Suppressor macrophage treated with lipopolysaccharide for 4 hours (primary cell): ENCODE measurements at regions not wholly inside any gene's neighbourhood (a gene's known extent, or its start where the extent isn't known, plus 50 kb on each side); places are given as distances from the start of the nearest gene placed in this dataset.

Source experiments
- DNase-seq: peaks from one replicate; pipeline ENCODE4 v3.0.0-alpha.2; 2020

- DNase-seq: no peak
Observed at GRCh38 chr9:105065098-105066088, 137.4 kb upstream of the ABCA1 start.

GRCh38 chr9:105066275-105066865 lies 138.4 kb upstream of the ABCA1 start:
- peak; percentile 90 for DNase-seq

GRCh38 chr9:105067895-105068580 lies 140.1 kb upstream of the ABCA1 start:
- no peak for DNase-seq

- DNase-seq: no peak
Observed at GRCh38 chr9:105069285-105069684, 141.3 kb upstream of the ABCA1 start.

GRCh38 chr9:105069696-105070095 lies 141.7 kb upstream of the ABCA1 start:
- DNase-seq: no peak

GRCh38 chr9:105070176-105070575 lies 142.2 kb upstream of the ABCA1 start:
- no peak for DNase-seq

GRCh38 chr9:105072476-105072875 lies 144.5 kb upstream of the ABCA1 start:
- DNase-seq: no peak

GRCh38 chr9:105073147-105073546 lies 145.2 kb upstream of the ABCA1 start:
- no peak for DNase-seq

- DNase-seq: no peak
Observed at GRCh38 chr9:105074491-105074890, 146.5 kb upstream of the ABCA1 start.

- DNase-seq: no peak
Observed at GRCh38 chr9:105076729-105077128, 148.8 kb upstream of the ABCA1 start.

GRCh38 chr9:105079457-105079856 lies 151.5 kb upstream of the ABCA1 start:
- no peak for DNase-seq

GRCh38 chr9:105082843-105083242 lies 154.9 kb upstream of the ABCA1 start:
- no peak for DNase-seq

GRCh38 chr9:105083256-105083655 lies 155.3 kb upstream of the ABCA1 start:
- no peak for DNase-seq

GRCh38 chr9:105087910-105088898 lies 156.2 kb upstream of the SLC44A1 start:
- DNase-seq: no peak

- no peak for DNase-seq
Observed at GRCh38 chr9:105089874-105090273, 154.6 kb upstream of the SLC44A1 start.

- DNase-seq: no peak
Observed at GRCh38 chr9:105091004-105091640, 153.3 kb upstream of the SLC44A1 start.

GRCh38 chr9:105093685-105094084 lies 150.8 kb upstream of the SLC44A1 start:
- DNase-seq: no peak

- DNase-seq: no peak
Observed at GRCh38 chr9:105098370-105098769, 146.1 kb upstream of the SLC44A1 start.

GRCh38 chr9:105103776-105104175 lies 140.7 kb upstream of the SLC44A1 start:
- no peak for DNase-seq

GRCh38 chr9:105114318-105114717 lies 130.1 kb upstream of the SLC44A1 start:
- DNase-seq: no peak

- peak; percentile 93 for DNase-seq
Observed at GRCh38 chr9:105114964-105115728, 129.3 kb upstream of the SLC44A1 start.
